ENCODE measurements at regions not wholly inside any gene's neighbourhood (a gene's known extent, or its start where the extent isn't known, plus 50 kb on each side); places are given as distances from the start of the nearest gene placed in this dataset.
A peak's percentile ranks its signal among the peaks of the same experiment; 100 is the strongest.

DNA sequence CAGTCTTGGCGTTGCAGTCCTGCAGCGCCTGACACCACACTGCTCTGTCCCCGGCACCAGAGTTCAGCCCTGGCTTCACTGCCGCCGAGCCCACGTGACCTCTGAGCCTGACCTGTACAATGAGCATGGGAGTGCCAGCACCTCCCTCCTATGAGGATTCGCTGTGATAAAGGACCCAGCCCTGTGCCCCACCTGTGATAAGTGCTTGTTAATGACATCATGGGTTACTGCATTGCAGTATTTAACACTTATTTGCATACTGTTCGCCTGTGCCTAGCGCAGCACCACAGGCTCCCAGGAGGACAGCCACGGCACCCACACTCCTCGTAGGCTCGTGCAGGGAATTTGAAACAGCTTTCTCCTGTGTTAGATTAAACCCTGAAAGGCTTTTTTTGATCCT is 118.2 kb upstream of the GSC start (continued):
- TF ChIP-seq, protein P1, sequence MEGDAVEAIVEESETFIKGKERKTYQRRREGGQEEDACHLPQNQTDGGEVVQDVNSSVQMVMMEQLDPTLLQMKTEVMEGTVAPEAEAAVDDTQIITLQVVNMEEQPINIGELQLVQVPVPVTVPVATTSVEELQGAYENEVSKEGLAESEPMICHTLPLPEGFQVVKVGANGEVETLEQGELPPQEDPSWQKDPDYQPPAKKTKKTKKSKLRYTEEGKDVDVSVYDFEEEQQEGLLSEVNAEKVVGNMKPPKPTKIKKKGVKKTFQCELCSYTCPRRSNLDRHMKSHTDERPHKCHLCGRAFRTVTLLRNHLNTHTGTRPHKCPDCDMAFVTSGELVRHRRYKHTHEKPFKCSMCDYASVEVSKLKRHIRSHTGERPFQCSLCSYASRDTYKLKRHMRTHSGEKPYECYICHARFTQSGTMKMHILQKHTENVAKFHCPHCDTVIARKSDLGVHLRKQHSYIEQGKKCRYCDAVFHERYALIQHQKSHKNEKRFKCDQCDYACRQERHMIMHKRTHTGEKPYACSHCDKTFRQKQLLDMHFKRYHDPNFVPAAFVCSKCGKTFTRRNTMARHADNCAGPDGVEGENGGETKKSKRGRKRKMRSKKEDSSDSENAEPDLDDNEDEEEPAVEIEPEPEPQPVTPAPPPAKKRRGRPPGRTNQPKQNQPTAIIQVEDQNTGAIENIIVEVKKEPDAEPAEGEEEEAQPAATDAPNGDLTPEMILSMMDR (conservative IDR thresholded peaks at IDR 0.05; ENCODE audit: low read depth in 2 of 2): no peak
- TF ChIP-seq, protein P2, sequence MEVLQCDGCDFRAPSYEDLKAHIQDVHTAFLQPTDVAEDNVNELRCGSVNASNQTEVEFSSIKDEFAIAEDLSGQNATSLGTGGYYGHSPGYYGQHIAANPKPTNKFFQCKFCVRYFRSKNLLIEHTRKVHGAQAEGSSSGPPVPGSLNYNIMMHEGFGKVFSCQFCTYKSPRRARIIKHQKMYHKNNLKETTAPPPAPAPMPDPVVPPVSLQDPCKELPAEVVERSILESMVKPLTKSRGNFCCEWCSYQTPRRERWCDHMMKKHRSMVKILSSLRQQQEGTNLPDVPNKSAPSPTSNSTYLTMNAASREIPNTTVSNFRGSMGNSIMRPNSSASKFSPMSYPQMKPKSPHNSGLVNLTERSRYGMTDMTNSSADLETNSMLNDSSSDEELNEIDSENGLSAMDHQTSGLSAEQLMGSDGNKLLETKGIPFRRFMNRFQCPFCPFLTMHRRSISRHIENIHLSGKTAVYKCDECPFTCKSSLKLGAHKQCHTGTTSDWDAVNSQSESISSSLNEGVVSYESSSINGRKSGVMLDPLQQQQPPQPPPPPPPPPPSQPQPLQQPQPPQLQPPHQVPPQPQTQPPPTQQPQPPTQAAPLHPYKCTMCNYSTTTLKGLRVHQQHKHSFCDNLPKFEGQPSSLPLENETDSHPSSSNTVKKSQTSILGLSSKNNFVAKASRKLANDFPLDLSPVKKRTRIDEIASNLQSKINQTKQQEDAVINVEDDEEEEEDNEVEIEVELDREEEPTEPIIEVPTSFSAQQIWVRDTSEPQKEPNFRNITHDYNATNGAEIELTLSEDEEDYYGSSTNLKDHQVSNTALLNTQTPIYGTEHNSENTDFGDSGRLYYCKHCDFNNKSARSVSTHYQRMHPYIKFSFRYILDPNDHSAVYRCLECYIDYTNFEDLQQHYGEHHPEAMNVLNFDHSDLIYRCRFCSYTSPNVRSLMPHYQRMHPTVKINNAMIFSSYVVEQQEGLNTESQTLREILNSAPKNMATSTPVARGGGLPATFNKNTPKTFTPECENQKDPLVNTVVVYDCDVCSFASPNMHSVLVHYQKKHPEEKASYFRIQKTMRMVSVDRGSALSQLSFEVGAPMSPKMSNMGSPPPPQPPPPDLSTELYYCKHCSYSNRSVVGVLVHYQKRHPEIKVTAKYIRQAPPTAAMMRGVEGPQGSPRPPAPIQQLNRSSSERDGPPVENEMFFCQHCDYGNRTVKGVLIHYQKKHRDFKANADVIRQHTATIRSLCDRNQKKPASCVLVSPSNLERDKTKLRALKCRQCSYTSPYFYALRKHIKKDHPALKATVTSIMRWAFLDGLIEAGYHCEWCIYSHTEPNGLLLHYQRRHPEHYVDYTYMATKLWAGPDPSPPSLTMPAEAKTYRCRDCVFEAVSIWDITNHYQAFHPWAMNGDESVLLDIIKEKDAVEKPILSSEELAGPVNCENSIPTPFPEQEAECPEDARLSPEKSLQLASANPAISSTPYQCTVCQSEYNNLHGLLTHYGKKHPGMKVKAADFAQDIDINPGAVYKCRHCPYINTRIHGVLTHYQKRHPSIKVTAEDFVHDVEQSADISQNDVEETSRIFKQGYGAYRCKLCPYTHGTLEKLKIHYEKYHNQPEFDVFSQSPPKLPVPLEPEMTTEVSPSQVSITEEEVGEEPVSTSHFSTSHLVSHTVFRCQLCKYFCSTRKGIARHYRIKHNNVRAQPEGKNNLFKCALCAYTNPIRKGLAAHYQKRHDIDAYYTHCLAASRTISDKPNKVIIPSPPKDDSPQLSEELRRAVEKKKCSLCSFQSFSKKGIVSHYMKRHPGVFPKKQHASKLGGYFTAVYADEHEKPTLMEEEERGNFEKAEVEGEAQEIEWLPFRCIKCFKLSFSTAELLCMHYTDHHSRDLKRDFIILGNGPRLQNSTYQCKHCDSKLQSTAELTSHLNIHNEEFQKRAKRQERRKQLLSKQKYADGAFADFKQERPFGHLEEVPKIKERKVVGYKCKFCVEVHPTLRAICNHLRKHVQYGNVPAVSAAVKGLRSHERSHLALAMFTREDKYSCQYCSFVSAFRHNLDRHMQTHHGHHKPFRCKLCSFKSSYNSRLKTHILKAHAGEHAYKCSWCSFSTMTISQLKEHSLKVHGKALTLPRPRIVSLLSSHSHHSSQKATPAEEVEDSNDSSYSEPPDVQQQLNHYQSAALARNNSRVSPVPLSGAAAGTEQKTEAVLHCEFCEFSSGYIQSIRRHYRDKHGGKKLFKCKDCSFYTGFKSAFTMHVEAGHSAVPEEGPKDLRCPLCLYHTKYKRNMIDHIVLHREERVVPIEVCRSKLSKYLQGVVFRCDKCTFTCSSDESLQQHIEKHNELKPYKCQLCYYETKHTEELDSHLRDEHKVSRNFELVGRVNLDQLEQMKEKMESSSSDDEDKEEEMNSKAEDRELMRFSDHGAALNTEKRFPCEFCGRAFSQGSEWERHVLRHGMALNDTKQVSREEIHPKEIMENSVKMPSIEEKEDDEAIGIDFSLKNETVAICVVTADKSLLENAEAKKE (CRISPR knock-in tag; IDR thresholded peaks at IDR 0.05): no peak
- no peak for TF ChIP-seq ZNF331 (CRISPR knock-in tag; IDR thresholded peaks at IDR 0.05; ENCODE audit: low read depth)

- Histone ChIP-seq H3K79me2 (replicated peaks; ENCODE audit: insufficient read depth) (no peaks in the 10 kb centered on the region), H3K4me2 (no peak overlapping the region), H2AFZ (0 out of 2 replicates have a peak overlapping the region, but pooled peaks have one; percentile 7), H3K27me3 (ENCODE audit: insufficient read depth) (no peaks in the 10 kb centered on the region), H3F3A (replicated peaks; ENCODE audit: low read depth) (no peaks in the 10 kb centered on the region), H3K4me3 (no peak overlapping the region), H3K9me2 (ENCODE audit: insufficient read depth) (peaks cover 3% of the 10 kb centered on the region; the same call in 1 of the 2 replicates), H3K27ac (ENCODE audit: low read depth) (no peak overlapping the region), H4K20me1 (replicated peaks; ENCODE audit: insufficient read depth) (no peaks in the 10 kb centered on the region), H3K36me3 (ENCODE audit: insufficient read depth) (no peaks in the 10 kb centered on the region), H3K4me1 (ENCODE audit: insufficient read depth) (no peaks in the 10 kb centered on the region)
- Mint-ChIP-seq H3K27me3 (ENCODE audit: insufficient read depth, low read depth, poor library complexity) (peaks cover 4% of the 10 kb centered on the region), H3K4me3 (no peak overlapping the region), H3K36me3 (ENCODE audit: low read depth) (no peaks in the 10 kb centered on the region), H3K4me1 (no peaks in the 10 kb centered on the region), H3K27ac (no peak overlapping the region), H3K9me3 (no peaks in the 10 kb centered on the region)
- ATAC-seq: no peak
- no peak for DNase-seq (ENCODE audit: low spot score)
- no peak for TF ChIP-seq ETS1 (IDR thresholded peaks at IDR 0.05)
- no peak for TF ChIP-seq JUNB (IDR thresholded peaks at IDR 0.05; ENCODE audit: unreplicated experiment)
- TF ChIP-seq, protein P2 (CRISPR knock-in tag; IDR thresholded peaks at IDR 0.05): no peak
- no peak for TF ChIP-seq ZNF114 (CRISPR knock-in tag; IDR thresholded peaks at IDR 0.05)
- TF ChIP-seq CREB1 (CRISPR knock-in tag; IDR thresholded peaks at IDR 0.05; ENCODE audit: low read depth): no peak
Measured at GRCh38 chr14:94887591-94887990, 117.7 kb upstream of the GSC start.
